Keratinocyte (primary cell): ENCODE measurements at regions not wholly inside any gene's neighbourhood (a gene's known extent, or its start where the extent isn't known, plus 50 kb on each side); places are given as distances from the start of the nearest gene placed in this dataset.

Source experiments
- DNase-seq: peaks from one replicate; pipeline ENCODE4 v3.0.0-alpha.2; 2011; ENCODE audit warnings: low read depth, missing footprints, low spot score
- FAIRE-seq: peaks from 2 replicates; lab custom pipeline; 2011; peaks lifted over from hg19 to GRCh38; lab: Jason Lieb, UNC
- H2AFZ ChIP-seq: 2 replicates; pipeline ENCODE4 v1.6.0; 2012; ENCODE audit warnings: low read length, control low read depth, inconsistent platforms; ENCODE audit not compliant: control insufficient read depth
- H3K27ac ChIP-seq: 2 replicates; pipeline ENCODE4 v1.5.1; 2011; ENCODE audit warnings: low read length; ENCODE audit not compliant: control insufficient read depth, insufficient read depth
- H3K27me3 ChIP-seq: 3 replicates; pipeline ENCODE4 v1.6.0; 2011; ENCODE audit warnings: low read length; ENCODE audit not compliant: control insufficient read depth, insufficient read depth; ENCODE audit errors: extremely low read depth
- H3K36me3 ChIP-seq, 2 experiments: 2 replicates in 1 of 2; 3 replicates in 1 of 2; pipeline ENCODE4 v1.5.1; 2011; ENCODE audit warnings: low read length in 2 of 2, mild to moderate bottlenecking in 1 of 2; ENCODE audit not compliant: control insufficient read depth in 2 of 2, insufficient read depth in 2 of 2; ENCODE audit errors: extremely low read depth in 1 of 2
- H3K4me1 ChIP-seq: 3 replicates; pipeline ENCODE4 v1.5.1; 2011; ENCODE audit warnings: low read length; ENCODE audit not compliant: control insufficient read depth, insufficient read depth; ENCODE audit errors: extremely low read depth
- H3K4me2 ChIP-seq: 3 replicates; pipeline ENCODE4 v1.6.0; 2011; ENCODE audit warnings: low read depth, low read length; ENCODE audit not compliant: control insufficient read depth, insufficient read depth; ENCODE audit errors: extremely low read depth
- H3K4me3 ChIP-seq, 3 experiments: fragments of 200-600 bp in 1 of 3; sonication (generic) in 1 of 3; 2 replicates in 2 of 3; 3 replicates in 1 of 3; pipeline ENCODE4 v1.5.1; 2011 to 2016; ENCODE audit warnings: low read length in 3 of 3, mild to moderate bottlenecking in 3 of 3, control low read depth in 2 of 3, inconsistent platforms in 1 of 3, low read depth in 1 of 3, mixed read lengths in 1 of 3, mixed run types in 1 of 3, moderate library complexity in 1 of 3; ENCODE audit not compliant: control insufficient read depth in 2 of 3, insufficient read depth in 2 of 3; ENCODE audit errors: extremely low read depth in 1 of 3
- H3K79me2 ChIP-seq: 2 replicates; pipeline ENCODE4 v1.6.0; 2012; ENCODE audit warnings: low read length; ENCODE audit not compliant: control insufficient read depth, insufficient read depth
- H3K9ac ChIP-seq: 3 replicates; pipeline ENCODE4 v1.6.0; 2011; ENCODE audit warnings: low read length; ENCODE audit not compliant: control insufficient read depth, insufficient read depth; ENCODE audit errors: extremely low read depth
- H3K9me1 ChIP-seq: 3 replicates; pipeline ENCODE4 v1.6.0; 2011; ENCODE audit warnings: low read length; ENCODE audit not compliant: control insufficient read depth, insufficient read depth; ENCODE audit errors: extremely low read depth
- H3K9me3 ChIP-seq: 2 replicates; pipeline ENCODE4 v1.5.1; 2012; ENCODE audit warnings: low read depth, low read length; ENCODE audit not compliant: control insufficient read depth
- H4K20me1 ChIP-seq: 3 replicates; pipeline ENCODE4 v1.6.0; 2011; ENCODE audit warnings: low read length; ENCODE audit not compliant: control insufficient read depth, insufficient read depth; ENCODE audit errors: extremely low read depth
- EZH2 ChIP-seq: IDR thresholded peaks from one replicate; pipeline ENCODE4 v1.6.1; 2012; ENCODE audit warnings: inconsistent platforms, mild to moderate bottlenecking, low read length, moderate library complexity
- dilution Hi-C: fragments of 300-500 bp; cut with MboI; formaldehyde crosslinking; loops from one replicate; pipeline ENCODE4 v1.7.0; 2020; ENCODE audit warnings: low sequenced_read_pairs; ENCODE audit not compliant: extremely low pct_ligation_motif_present
- TF ChIP-seq, protein P1 (sequence below), 3 experiments: IDR thresholded peaks in 1 of 3; conservative IDR thresholded peaks in 1 of 3; optimal IDR thresholded peaks in 1 of 3; 2 replicates in 2 of 3; 3 replicates in 1 of 3; pipeline versions ENCODE3 to v1.5.1; 2011; ENCODE audit warnings: low read length in 3 of 3, mild to moderate bottlenecking in 3 of 3, moderate library complexity in 2 of 3, control low read depth in 1 of 3, inconsistent platforms in 1 of 3; ENCODE audit not compliant: insufficient read depth in 2 of 3; ENCODE audit errors: extremely low read depth in 1 of 3

DNA sequence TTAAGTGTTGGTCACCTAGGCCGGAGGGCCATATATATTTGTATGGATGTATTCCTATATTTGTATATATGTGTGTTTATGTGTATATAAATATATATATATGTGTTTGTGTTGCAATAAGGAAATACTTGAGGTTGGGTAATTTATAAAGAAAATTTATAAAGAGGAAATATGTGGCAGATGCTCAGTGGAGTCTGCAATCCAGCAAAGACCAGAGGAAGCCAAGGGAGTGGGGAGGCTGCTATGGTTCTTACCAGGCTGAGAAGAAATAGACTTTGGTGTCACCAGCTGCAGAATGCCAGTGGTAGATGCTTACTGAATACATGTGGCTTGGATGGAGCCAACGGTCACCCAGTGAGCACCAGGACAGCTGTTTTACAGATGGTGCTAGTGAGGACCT is 97.4 kb upstream of the ELOVL5 start:
- Histone ChIP-seq H3K36me3 (no peaks in the 10 kb centered on the region), H3K9me3 (peaks cover 2% of the 10 kb centered on the region), H3K9ac (no peak overlapping the region), H3K4me1 (no peaks in the 10 kb centered on the region), H3K9me1 (no peaks in the 10 kb centered on the region), H3K4me3 (no peak overlapping the region), H3K79me2 (no peaks in the 10 kb centered on the region), H3K4me2 (no peak overlapping the region), H4K20me1 (no peaks in the 10 kb centered on the region), H3K27ac (no peak overlapping the region), H3K27me3 (no peaks in the 10 kb centered on the region), H2AFZ (no peak overlapping the region)
- TF ChIP-seq EZH2: no peak
- TF ChIP-seq, protein P1, sequence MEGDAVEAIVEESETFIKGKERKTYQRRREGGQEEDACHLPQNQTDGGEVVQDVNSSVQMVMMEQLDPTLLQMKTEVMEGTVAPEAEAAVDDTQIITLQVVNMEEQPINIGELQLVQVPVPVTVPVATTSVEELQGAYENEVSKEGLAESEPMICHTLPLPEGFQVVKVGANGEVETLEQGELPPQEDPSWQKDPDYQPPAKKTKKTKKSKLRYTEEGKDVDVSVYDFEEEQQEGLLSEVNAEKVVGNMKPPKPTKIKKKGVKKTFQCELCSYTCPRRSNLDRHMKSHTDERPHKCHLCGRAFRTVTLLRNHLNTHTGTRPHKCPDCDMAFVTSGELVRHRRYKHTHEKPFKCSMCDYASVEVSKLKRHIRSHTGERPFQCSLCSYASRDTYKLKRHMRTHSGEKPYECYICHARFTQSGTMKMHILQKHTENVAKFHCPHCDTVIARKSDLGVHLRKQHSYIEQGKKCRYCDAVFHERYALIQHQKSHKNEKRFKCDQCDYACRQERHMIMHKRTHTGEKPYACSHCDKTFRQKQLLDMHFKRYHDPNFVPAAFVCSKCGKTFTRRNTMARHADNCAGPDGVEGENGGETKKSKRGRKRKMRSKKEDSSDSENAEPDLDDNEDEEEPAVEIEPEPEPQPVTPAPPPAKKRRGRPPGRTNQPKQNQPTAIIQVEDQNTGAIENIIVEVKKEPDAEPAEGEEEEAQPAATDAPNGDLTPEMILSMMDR (optimal IDR thresholded peaks at IDR 0.05 in 1 of 3, IDR thresholded peaks at IDR 0.05 in 1 of 3, conservative IDR thresholded peaks at IDR 0.05 in 1 of 3; ENCODE audit: extremely low read depth in 1 of 3, insufficient read depth in 2 of 3, low read length in 3 of 3): no peak
- FAIRE-seq (no peak), DNase-seq (no peak)
- dilution Hi-C loops: no loop called here

DNA sequence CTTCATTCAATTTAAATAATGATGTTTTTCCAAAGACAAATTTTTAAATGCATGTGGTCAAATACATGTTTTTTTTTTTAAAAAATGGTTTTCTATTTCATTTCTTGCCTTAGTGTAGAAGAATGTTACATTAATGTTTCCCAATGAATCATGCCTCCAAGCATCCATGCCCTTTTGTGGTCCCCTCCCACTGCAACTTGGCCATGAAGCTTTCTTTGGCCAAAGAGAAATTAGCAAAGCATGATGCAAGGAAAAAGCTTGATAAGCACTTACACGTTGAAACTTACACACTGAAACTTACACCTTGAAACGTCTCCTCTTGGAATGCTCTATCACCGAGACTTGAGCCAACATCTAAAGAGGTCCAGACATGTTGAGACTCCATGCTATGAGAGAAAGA is 93.0 kb upstream of the ELOVL5 start:
- Histone ChIP-seq H4K20me1 (no peaks in the 10 kb centered on the region), H3K4me1 (no peaks in the 10 kb centered on the region), H3K36me3 (no peaks in the 10 kb centered on the region), H3K9me1 (no peaks in the 10 kb centered on the region), H3K9ac (no peak overlapping the region), H3K4me3 (no peak overlapping the region), H3K27me3 (no peaks in the 10 kb centered on the region), H3K27ac (no peak overlapping the region), H3K9me3 (no peaks in the 10 kb centered on the region), H3K4me2 (no peak overlapping the region), H3K79me2 (no peaks in the 10 kb centered on the region), H2AFZ (no peak overlapping the region)
- no peak for FAIRE-seq
- no peak for DNase-seq
- TF ChIP-seq, protein P1 (optimal IDR thresholded peaks at IDR 0.05 in 1 of 3, IDR thresholded peaks at IDR 0.05 in 1 of 3, conservative IDR thresholded peaks at IDR 0.05 in 1 of 3; ENCODE audit: extremely low read depth in 1 of 3, insufficient read depth in 2 of 3, low read length in 3 of 3): no peak
- no peak for TF ChIP-seq EZH2
- dilution Hi-C loops: no loop called here
